GM15510 (cell line): ENCODE measurements at regions not wholly inside any gene's neighbourhood (a gene's known extent, or its start where the extent isn't known, plus 50 kb on each side); places are given as distances from the start of the nearest gene placed in this dataset.

ENCODE experiments used
- POLR2A ChIP-seq: IDR thresholded peaks from 3 replicates; pipeline ENCODE4 v1.6.1; 2011; ENCODE audit warnings: borderline replicate concordance; ENCODE audit not compliant: insufficient read length; ENCODE audit errors: extremely low read depth

DNA sequence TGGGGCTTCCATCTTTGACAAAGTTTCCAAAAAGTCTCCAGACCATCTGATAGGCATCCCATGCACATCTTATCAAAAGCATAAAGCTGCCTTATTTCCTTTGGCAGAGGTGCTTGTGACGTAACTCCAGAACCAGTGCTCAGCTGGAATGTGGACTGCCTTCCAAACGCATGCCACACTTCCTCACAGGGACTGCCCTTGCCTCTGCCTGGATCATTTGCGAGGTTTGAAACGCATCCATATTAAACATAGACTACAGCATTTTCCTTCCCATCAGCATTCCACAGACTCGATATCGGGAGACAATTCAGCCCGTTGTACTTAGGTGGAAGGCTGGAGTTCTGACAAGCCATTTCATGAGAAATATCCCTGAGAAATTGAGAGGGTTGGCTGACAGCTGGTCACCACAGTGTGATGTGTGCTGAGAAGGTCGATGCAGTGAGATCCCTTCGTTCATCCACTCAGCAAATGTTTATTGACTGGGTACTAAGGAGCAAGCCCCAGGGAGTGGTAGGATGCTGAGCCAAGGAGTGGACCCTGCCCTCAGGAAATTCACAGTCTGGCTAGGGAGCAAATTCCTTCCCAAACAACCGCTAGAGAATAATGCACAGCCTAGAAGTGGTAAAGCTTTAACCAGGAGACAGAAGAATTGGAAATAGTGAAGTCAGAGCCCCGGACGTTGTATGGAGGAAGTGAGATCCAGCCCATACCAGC lies 376.0 kb downstream of the BCOR start:
- no peak for TF ChIP-seq POLR2A

- no peak for TF ChIP-seq POLR2A
Measured at GRCh38 chrX:39724544-39724943, 373.2 kb downstream of the BCOR start.

GRCh38 chrX:39725114-39725513 lies 372.6 kb downstream of the BCOR start:
- TF ChIP-seq POLR2A = no peak

GRCh38 chrX:39725928-39726619 lies 371.7 kb downstream of the BCOR start:
- no peak for TF ChIP-seq POLR2A

GRCh38 chrX:39726771-39727170 lies 371.0 kb downstream of the BCOR start:
- TF ChIP-seq POLR2A = no peak

DNA sequence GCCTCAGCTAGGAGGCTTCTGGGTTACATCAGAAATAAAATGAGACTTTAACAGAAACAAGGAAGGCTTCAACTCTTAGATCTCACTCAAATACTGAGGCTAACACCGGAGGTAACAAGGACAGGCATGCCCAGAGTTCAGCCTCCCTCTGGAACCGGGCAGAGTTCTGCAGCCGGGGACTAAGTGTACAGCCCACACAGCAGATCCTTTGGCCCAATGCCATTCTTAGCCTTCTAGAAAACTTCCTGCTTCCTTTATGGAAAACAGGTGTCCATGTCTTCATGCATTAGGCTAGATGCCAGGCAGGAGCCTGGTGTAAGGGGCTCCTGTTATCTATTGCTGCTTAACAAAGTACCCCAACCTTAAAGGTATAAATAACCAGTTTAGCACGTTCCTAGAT lies 369.7 kb downstream of the BCOR start:
- no peak for TF ChIP-seq POLR2A

DNA sequence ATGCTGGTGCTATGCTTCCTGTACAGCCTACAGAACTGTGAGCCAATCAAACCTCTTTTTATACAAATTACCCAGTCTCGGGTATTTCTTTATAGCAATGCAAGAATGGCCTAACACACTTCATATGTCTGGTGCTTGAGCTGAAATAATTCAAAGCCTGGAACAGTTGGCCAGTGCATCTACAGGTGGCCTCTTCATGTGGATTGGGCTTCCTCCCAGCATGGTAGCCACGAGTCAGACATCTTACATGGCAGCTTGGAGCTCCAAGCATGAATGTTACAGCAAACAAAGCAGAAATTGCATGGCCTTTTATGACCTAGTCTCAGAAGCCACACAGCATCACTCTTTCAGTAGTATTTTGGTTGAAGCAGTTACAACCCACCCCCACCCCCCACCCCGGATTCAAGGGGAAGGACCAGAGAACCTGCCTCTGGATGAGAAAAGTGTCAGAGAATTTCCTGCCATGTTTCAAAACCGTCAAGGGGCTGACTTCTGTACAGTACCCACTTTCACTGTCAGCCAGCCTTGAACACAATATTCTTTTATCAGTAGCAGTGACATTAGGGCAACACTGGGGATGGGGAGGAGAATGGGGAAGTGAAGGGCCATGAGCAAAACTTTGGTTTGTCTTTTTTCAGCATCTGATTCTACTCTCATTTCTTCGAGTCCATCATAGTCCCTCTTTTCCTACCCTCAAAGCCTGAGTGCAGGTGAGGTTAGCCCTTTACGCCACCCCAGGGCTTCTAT lies 368.7 kb downstream of the BCOR start:
- no peak for TF ChIP-seq POLR2A

GRCh38 chrX:39729981-39730661 lies 367.6 kb downstream of the BCOR start:
- TF ChIP-seq POLR2A = no peak

DNA sequence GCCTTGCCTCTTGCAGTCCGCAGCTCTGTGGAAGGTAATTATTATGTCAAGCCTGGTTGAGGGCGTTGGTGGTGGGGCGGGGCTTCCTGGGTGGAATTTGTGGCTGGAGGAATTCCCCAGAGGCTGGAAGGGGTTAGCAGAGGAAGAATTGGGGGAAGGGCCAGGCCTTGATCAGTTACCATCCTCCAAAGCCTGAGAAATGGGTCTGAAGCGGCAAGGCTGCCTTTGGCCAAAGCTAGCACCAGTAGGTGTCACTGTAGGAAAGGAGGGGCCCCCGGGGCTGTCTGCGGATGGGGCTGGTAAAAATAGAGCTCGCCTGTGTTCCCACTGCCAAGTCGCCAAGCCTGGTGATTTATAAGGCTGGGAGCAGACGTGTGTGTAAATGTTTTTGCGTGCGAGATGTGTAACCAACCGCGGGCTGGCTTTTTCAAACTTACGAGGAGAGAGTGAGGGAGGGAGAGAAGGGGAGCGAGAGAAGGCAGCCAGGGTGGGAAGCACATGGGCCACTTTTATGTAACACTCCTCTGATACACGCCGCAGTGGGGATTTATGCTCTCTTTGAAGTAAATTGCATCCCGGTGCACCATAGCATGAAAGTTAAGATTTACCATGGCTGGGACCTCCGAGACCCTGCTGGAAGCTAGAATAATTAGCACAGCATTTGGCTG lies 367.0 kb downstream of the BCOR start:
- TF ChIP-seq POLR2A = no peak

GRCh38 chrX:39731330-39731667 lies 366.5 kb downstream of the BCOR start:
- no peak for TF ChIP-seq POLR2A

GRCh38 chrX:39731735-39732134 lies 366.0 kb downstream of the BCOR start:
- TF ChIP-seq POLR2A = no peak

DNA sequence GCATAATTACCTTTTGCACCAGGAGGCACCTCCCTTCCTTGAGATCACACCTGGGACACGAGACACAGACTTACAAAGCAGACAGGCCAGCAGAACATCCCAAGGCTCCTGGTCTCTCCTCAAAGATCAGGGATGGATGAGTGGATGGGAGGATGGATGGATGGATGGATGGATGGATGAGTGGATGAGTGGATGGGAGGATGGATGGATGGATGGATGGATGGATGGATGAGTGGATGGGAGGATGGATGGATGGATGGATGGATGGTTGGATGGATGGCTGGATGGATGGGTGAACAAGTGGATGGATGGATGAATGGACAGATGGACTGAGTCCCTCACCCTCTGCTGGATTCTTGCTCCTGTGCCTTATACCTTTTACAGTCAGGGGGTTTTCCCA lies 364.0 kb downstream of the BCOR start:
- TF ChIP-seq POLR2A = no peak

DNA sequence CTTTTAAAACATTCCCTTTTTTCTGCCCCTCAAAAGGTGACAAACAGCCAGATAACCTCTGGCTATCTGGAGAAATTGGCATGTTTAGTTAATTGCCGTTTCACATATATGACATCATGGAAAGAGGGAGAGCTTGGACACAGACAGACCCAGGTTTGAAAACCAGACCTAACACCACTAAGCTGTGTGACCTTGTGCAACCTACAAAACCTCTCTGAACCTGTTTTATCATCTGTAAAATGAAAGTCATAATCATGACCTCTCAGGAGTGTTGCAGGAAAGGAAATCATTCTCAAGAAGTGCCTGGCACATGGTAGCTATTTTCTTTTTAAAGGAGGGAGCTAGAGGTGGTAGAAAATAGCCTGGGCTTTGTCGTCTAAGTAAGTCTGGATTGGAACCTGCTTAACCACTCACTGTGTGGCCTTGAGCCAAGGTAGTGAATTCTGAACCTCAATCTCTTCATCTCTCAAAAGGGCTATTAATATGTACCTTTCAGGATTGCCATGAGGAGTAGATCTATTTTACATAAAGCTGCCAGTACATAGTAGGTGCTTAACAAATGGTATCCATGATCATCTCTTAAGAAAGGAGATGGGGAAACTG lies 363.5 kb downstream of the BCOR start:
- no peak for TF ChIP-seq POLR2A
